ENCODE measurements at regions not wholly inside any gene's neighbourhood (a gene's known extent, or its start where the extent isn't known, plus 50 kb on each side); places are given as distances from the start of the nearest gene placed in this dataset.

- DNase-seq = no peak
Measured at GRCh38 chr4:112896609-112897190, 152.8 kb upstream of the ANK2 start.

GRCh38 chr4:112897543-112897942, 151.9 kb upstream of the ANK2 start:
- no peak for DNase-seq

GRCh38 chr4:112898357-112899141, 150.9 kb upstream of the ANK2 start:
- DNase-seq = no peak

GRCh38 chr4:112900416-112900815, 149.0 kb upstream of the ANK2 start:
- no peak for DNase-seq

- DNase-seq = no peak
Measured at GRCh38 chr4:112901962-112902411, 147.5 kb upstream of the ANK2 start.

GRCh38 chr4:112905728-112906127, 143.7 kb upstream of the ANK2 start:
- DNase-seq = no peak

- DNase-seq = no peak
Measured at GRCh38 chr4:112908511-112908910, 140.9 kb upstream of the ANK2 start.

GRCh38 chr4:112910109-112910736, 139.2 kb upstream of the ANK2 start:
- no peak for DNase-seq

- DNase-seq = no peak
Measured at GRCh38 chr4:112916868-112917267, 132.6 kb upstream of the ANK2 start.

- no peak for DNase-seq
Measured at GRCh38 chr4:112923516-112923915, 125.9 kb upstream of the ANK2 start.

GRCh38 chr4:112926819-112927218, 122.6 kb upstream of the ANK2 start:
- DNase-seq = no peak

GRCh38 chr4:112927544-112927943, 121.9 kb upstream of the ANK2 start:
- no peak for DNase-seq

GRCh38 chr4:112931001-112931400, 118.5 kb upstream of the ANK2 start:
- DNase-seq = no peak

GRCh38 chr4:112933790-112934189, 115.7 kb upstream of the ANK2 start:
- no peak for DNase-seq

GRCh38 chr4:112938461-112939058, 110.9 kb upstream of the ANK2 start:
- no peak for DNase-seq

GRCh38 chr4:112939901-112940300, 109.6 kb upstream of the ANK2 start:
- DNase-seq = no peak

- no peak for DNase-seq
Measured at GRCh38 chr4:112940336-112940735, 109.1 kb upstream of the ANK2 start.

GRCh38 chr4:112942077-112942476, 107.4 kb upstream of the ANK2 start:
- DNase-seq = peak; percentile 51

GRCh38 chr4:112942997-112943396, 106.5 kb upstream of the ANK2 start:
- no peak for DNase-seq

GRCh38 chr4:112944006-112944405, 105.4 kb upstream of the ANK2 start:
- no peak for DNase-seq

- DNase-seq = no peak
Measured at GRCh38 chr4:112946127-112946526, 103.3 kb upstream of the ANK2 start.

- DNase-seq = no peak
Measured at GRCh38 chr4:112947616-112948015, 101.8 kb upstream of the ANK2 start.
